HepG2 (cell line): ENCODE measurements at regions not wholly inside any gene's neighbourhood (a gene's known extent, or its start where the extent isn't known, plus 50 kb on each side); places are given as distances from the start of the nearest gene placed in this dataset.

Experiments
- ATAC-seq: fragments of 200-7000 bp; cut with Tn5 transposase; 3 replicates; pipeline ENCODE4 v1.9.1; 2020; ENCODE audit warnings: mild to moderate bottlenecking, moderate library complexity
- BruUV-seq: library from RNA; stranded (reverse); fragments of 400-500 nt; replicated peaks from 2 replicates; lab custom pipeline; 2021; lab: Mats Ljungman, UMichigan
- CTCF ChIA-PET: fragments of 300-600 bp; formaldehyde crosslinking; extraction: SDS; loops from one replicate; lab custom pipeline; 2021; ENCODE audit warnings: low total read pairs, inconsistent platforms, low intra/inter-chr PET ratio; lab: Yijun Ruan, JAX
- POLR2A ChIA-PET: fragments of 350-600 bp; sonication (Branson Sonifier 250); formaldehyde crosslinking; loops from one replicate; lab custom pipeline; 2020; ENCODE audit warnings: antibody characterized with exemption, inconsistent platforms; lab: Yijun Ruan, JAX
- DNase-seq: peaks from one replicate; pipeline ENCODE4 v3.0.0-alpha.2; 2015; ENCODE audit warnings: low spot score
- FAIRE-seq: peaks from 3 replicates; lab custom pipeline; 2011; peaks lifted over from hg19 to GRCh38; lab: Jason Lieb, UNC
- H2AFZ ChIP-seq: one replicate; pipeline ENCODE4 v1.6.1; 2011; ENCODE audit warnings: low read length, inconsistent platforms
- H3K27ac ChIP-seq: fragments of 300-600 bp; 3 replicates; pipeline ENCODE4 v1.8.0; 2011; ENCODE audit warnings: mixed run types, mild to moderate bottlenecking, mixed read lengths, low read length, inconsistent platforms; ENCODE audit not compliant: insufficient read depth; ENCODE audit errors: extremely low read length
- H3K27me3 ChIP-seq, 2 experiments: fragments of 200-600 bp in 1 of 2; 2 replicates in 1 of 2; 3 replicates in 1 of 2; pipeline versions ENCODE4 v1.6.0 to v1.8.0; 2011; ENCODE audit warnings: low read length in 2 of 2, mild to moderate bottlenecking in 2 of 2, moderate library complexity in 2 of 2, inconsistent platforms in 1 of 2; ENCODE audit not compliant: insufficient read depth in 2 of 2, control insufficient read depth in 1 of 2
- H3K36me3 ChIP-seq, 2 experiments: fragments of 200-600 bp in 1 of 2; replicated peaks in 1 of 2; 2 replicates in 1 of 2; 3 replicates in 1 of 2; pipeline versions ENCODE4 v1.5.1 to v1.8.0; 2011; ENCODE audit warnings: low read length in 2 of 2, inconsistent platforms in 1 of 2; ENCODE audit not compliant: insufficient read depth in 2 of 2, control insufficient read depth in 1 of 2
- H3K4me1 ChIP-seq: 2 replicates; pipeline ENCODE4 v1.5.1; 2012; ENCODE audit warnings: low read length, inconsistent platforms; ENCODE audit not compliant: insufficient read depth
- H3K4me2 ChIP-seq: 2 replicates; pipeline ENCODE4 v1.6.0; 2011; ENCODE audit warnings: low read depth, low read length, inconsistent platforms
- H3K4me3 ChIP-seq, 3 experiments: fragments of 200-600 bp in 1 of 3; sonication (generic), shearing (Covaris generic) in 1 of 3; replicated peaks in 1 of 3; 2 replicates each; pipeline ENCODE4 v1.5.1; 2011 to 2016; ENCODE audit warnings: low read length in 3 of 3, inconsistent platforms in 2 of 3, low read depth in 2 of 3, mild to moderate bottlenecking in 2 of 3, control low read depth in 1 of 3, mixed read lengths in 1 of 3; ENCODE audit not compliant: insufficient read depth in 1 of 3
- H3K79me2 ChIP-seq: one replicate; pipeline ENCODE4 v1.6.1; 2011; ENCODE audit warnings: low read length, inconsistent platforms; ENCODE audit not compliant: insufficient read depth
- H3K9ac ChIP-seq: 2 replicates; pipeline ENCODE4 v1.6.0; 2011; ENCODE audit warnings: mild to moderate bottlenecking, low read depth, low read length, inconsistent platforms; ENCODE audit not compliant: insufficient read depth
- H3K9me3 ChIP-seq: 2 replicates; pipeline ENCODE4 v1.5.1; 2012; ENCODE audit warnings: mild to moderate bottlenecking, low read length
- H4K20me1 ChIP-seq: 2 replicates; pipeline ENCODE4 v1.6.0; 2011; ENCODE audit warnings: inconsistent platforms, mild to moderate bottlenecking, low read length, moderate library complexity; ENCODE audit not compliant: insufficient read depth
- ARID4A ChIP-seq: sonication (generic); formaldehyde crosslinking; IDR thresholded peaks from 2 replicates; pipeline ENCODE4 v1.5.0; 2020; ENCODE audit warnings: mild to moderate bottlenecking, missing genetic modification reagents, borderline replicate concordance
- BATF2 ChIP-seq: sonication (generic); formaldehyde crosslinking; IDR thresholded peaks from 2 replicates; pipeline ENCODE4 v1.8.0; 2022; ENCODE audit warnings: mild to moderate bottlenecking, missing genetic modification reagents, moderate library complexity
- CENPBD1 ChIP-seq: sonication (generic); formaldehyde crosslinking; IDR thresholded peaks from 2 replicates; pipeline ENCODE4 v1.8.0; 2022; ENCODE audit warnings: missing genetic modification reagents, low read depth, mild to moderate bottlenecking, borderline replicate concordance
- DZIP1 ChIP-seq: sonication (generic); formaldehyde crosslinking; IDR thresholded peaks from 2 replicates; pipeline ENCODE4 v1.5.0; 2020; ENCODE audit warnings: mild to moderate bottlenecking, missing genetic modification reagents
- KLF11 ChIP-seq: IDR thresholded peaks from 2 replicates; pipeline ENCODE4 v1.6.1; 2016; ENCODE audit warnings: missing compliant biosample characterization
- MIER3 ChIP-seq: IDR thresholded peaks from 2 replicates; pipeline ENCODE4 v1.6.1; 2016; ENCODE audit warnings: missing compliant biosample characterization, borderline replicate concordance
- MLLT10 ChIP-seq: sonication (generic); formaldehyde crosslinking; IDR thresholded peaks from 2 replicates; pipeline ENCODE4 v1.4.0; 2020; ENCODE audit warnings: missing genetic modification reagents
- NR2F6 ChIP-seq, 2 experiments: IDR thresholded peaks; 2 replicates each; pipeline ENCODE4 v1.6.1; 2016; ENCODE audit warnings: antibody characterized with exemption in 1 of 2, mild to moderate bottlenecking in 1 of 2
- TEAD2 ChIP-seq: sonication (generic); formaldehyde crosslinking; IDR thresholded peaks from 2 replicates; pipeline ENCODE4 v1.9.0; 2021; ENCODE audit warnings: missing genetic modification reagents
- ZEB1 ChIP-seq: IDR thresholded peaks from 2 replicates; pipeline ENCODE4 v1.6.1; 2012; ENCODE audit warnings: mild to moderate bottlenecking, low read depth, inconsistent platforms; ENCODE audit not compliant: insufficient replicate concordance
- ZFX ChIP-seq: sonication (generic); formaldehyde crosslinking; IDR thresholded peaks from 2 replicates; pipeline ENCODE4 v1.4.0; 2020; ENCODE audit warnings: mild to moderate bottlenecking, low read depth, missing genetic modification reagents, moderate library complexity
- ZNF224 ChIP-seq: sonication (generic); formaldehyde crosslinking; IDR thresholded peaks from 2 replicates; pipeline ENCODE4 v1.5.0; 2020; ENCODE audit warnings: mild to moderate bottlenecking, missing genetic modification reagents
- WGBS: methylation state at CpG from one replicate; pipeline ENCODE4 v1.1.6; 2017; ENCODE audit warnings: low lambda C conversion rate; 5-methylcytosine and 5-hydroxymethylcytosine counted together
- in situ Hi-C: cut with HindIII; loops from 2 replicates; pipeline ENCODE4 v1.10.0; 2017; ENCODE audit warnings: low pct_unique_long_range_greater_than_20kb; ENCODE audit not compliant: extremely low pct_ligation_motif_present
- intact Hi-C: fragments of 100-400 bp; cut with micrococcal nuclease; formaldehyde crosslinking; loops from one replicate; pipeline ENCODE4 v1.10.0; 2022; ENCODE audit not compliant: unreplicated experiment
- TF ChIP-seq, protein P1 (sequence below): sonication (generic); formaldehyde crosslinking; IDR thresholded peaks from 2 replicates; pipeline ENCODE4 v1.4.0; 2020; ENCODE audit warnings: missing genetic modification reagents

- BruUV-seq: no TSS peak
- CTCF ChIA-PET: no interaction called here
- no peak for TF ChIP-seq MLLT10 (CRISPR knock-in tag)
- TF ChIP-seq ZFX (CRISPR knock-in tag): no peak
- no peak for TF ChIP-seq MIER3 (CRISPR knock-in tag)
- TF ChIP-seq NR2F6 (IDR thresholded peaks at IDR 0.05): no peak
- TF ChIP-seq NR2F6 (CRISPR knock-in tag; IDR thresholded peaks at IDR 0.05): no peak
- TF ChIP-seq, protein P1, sequence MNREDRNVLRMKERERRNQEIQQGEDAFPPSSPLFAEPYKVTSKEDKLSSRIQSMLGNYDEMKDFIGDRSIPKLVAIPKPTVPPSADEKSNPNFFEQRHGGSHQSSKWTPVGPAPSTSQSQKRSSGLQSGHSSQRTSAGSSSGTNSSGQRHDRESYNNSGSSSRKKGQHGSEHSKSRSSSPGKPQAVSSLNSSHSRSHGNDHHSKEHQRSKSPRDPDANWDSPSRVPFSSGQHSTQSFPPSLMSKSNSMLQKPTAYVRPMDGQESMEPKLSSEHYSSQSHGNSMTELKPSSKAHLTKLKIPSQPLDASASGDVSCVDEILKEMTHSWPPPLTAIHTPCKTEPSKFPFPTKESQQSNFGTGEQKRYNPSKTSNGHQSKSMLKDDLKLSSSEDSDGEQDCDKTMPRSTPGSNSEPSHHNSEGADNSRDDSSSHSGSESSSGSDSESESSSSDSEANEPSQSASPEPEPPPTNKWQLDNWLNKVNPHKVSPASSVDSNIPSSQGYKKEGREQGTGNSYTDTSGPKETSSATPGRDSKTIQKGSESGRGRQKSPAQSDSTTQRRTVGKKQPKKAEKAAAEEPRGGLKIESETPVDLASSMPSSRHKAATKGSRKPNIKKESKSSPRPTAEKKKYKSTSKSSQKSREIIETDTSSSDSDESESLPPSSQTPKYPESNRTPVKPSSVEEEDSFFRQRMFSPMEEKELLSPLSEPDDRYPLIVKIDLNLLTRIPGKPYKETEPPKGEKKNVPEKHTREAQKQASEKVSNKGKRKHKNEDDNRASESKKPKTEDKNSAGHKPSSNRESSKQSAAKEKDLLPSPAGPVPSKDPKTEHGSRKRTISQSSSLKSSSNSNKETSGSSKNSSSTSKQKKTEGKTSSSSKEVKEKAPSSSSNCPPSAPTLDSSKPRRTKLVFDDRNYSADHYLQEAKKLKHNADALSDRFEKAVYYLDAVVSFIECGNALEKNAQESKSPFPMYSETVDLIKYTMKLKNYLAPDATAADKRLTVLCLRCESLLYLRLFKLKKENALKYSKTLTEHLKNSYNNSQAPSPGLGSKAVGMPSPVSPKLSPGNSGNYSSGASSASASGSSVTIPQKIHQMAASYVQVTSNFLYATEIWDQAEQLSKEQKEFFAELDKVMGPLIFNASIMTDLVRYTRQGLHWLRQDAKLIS: no peak
- no peak for TF ChIP-seq ARID4A
- TF ChIP-seq TEAD2 (CRISPR knock-in tag): no peak
- no peak for TF ChIP-seq ZNF224 (CRISPR knock-in tag)
- TF ChIP-seq ZEB1: no peak
- TF ChIP-seq CENPBD1 (CRISPR knock-in tag): no peak
- TF ChIP-seq KLF11 (CRISPR knock-in tag): no peak
- no peak for TF ChIP-seq BATF2 (CRISPR knock-in tag)
- no peak for TF ChIP-seq DZIP1
Observed at GRCh38 chr15:98151096-98151495, 190.6 kb downstream of the ARRDC4 start.

More at GRCh38 chr15:98151096-98151495, 190.6 kb downstream of the ARRDC4 start:
- Histone ChIP-seq H3K36me3 (no peaks in the 10 kb centered on the region), H3K4me1 (no peaks in the 10 kb centered on the region), H3K4me2 (no peak overlapping the region), H3K9ac (no peak overlapping the region), H3K9me3 (no peaks in the 10 kb centered on the region), H3K79me2 (no peaks in the 10 kb centered on the region), H3K27ac (no peak overlapping the region), H3K4me3 (no peak overlapping the region), H3K27me3 (no peaks in the 10 kb centered on the region; a peak in 1 of 5 replicates), H2AFZ (no peak overlapping the region), H4K20me1 (no peaks in the 10 kb centered on the region)
- FAIRE-seq (no peak), DNase-seq (no peak), ATAC-seq (no peak)
- POLR2A ChIA-PET: no interaction called here
- intact Hi-C loops: no loop called here
- in situ Hi-C loops: no loop called here
- WGBS: 4% methylated on average over 2 of the region's 2 CpGs
